ENCODE measurements at regions not wholly inside any gene's neighbourhood (a gene's known extent, or its start where the extent isn't known, plus 50 kb on each side); places are given as distances from the start of the nearest gene placed in this dataset.

- TF ChIP-seq CTCF (conservative IDR thresholded peaks at IDR 0.05) (no peak), ZFX (IDR thresholded peaks at IDR 0.05) (no peak)
Measured at GRCh38 chr5:162377895-162378294, 310.3 kb downstream of the GABRG2 start.

All from C4-2B (cell line).